GM12872 (cell line): ENCODE measurements at regions not wholly inside any gene's neighbourhood (a gene's known extent, or its start where the extent isn't known, plus 50 kb on each side); places are given as distances from the start of the nearest gene placed in this dataset.

Experiments
- TF ChIP-seq, protein P1 (sequence below): IDR thresholded peaks from 3 replicates; pipeline ENCODE4 v1.5.1; 2011; ENCODE audit warnings: low read depth, mild to moderate bottlenecking, low read length, moderate library complexity; ENCODE audit not compliant: insufficient read depth

- TF ChIP-seq, protein P1, sequence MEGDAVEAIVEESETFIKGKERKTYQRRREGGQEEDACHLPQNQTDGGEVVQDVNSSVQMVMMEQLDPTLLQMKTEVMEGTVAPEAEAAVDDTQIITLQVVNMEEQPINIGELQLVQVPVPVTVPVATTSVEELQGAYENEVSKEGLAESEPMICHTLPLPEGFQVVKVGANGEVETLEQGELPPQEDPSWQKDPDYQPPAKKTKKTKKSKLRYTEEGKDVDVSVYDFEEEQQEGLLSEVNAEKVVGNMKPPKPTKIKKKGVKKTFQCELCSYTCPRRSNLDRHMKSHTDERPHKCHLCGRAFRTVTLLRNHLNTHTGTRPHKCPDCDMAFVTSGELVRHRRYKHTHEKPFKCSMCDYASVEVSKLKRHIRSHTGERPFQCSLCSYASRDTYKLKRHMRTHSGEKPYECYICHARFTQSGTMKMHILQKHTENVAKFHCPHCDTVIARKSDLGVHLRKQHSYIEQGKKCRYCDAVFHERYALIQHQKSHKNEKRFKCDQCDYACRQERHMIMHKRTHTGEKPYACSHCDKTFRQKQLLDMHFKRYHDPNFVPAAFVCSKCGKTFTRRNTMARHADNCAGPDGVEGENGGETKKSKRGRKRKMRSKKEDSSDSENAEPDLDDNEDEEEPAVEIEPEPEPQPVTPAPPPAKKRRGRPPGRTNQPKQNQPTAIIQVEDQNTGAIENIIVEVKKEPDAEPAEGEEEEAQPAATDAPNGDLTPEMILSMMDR: no peak
These were observed 89.1 kb upstream of the ALCAM start for GRCh38 chr3:105277656-105278055.

DNA sequence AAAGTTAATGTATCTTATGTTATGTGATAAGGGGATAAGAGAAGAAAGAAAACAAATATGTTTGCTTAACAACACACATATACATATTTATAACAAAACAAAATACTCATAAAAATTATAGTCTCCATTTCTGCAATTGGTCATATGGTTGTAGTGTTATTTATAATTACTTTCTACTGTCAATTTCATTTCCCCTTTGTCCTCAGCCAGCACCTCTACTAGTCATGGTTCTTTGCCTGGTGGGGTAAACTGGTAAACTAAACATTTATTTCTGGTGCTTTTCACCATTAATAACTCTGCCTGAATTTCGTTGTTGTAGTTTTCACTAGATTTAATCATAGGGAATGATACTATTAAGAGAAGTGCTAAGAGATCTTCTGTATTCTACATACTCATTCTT is 88.0 kb upstream of the ALCAM start:
- TF ChIP-seq, protein P1: no peak

DNA sequence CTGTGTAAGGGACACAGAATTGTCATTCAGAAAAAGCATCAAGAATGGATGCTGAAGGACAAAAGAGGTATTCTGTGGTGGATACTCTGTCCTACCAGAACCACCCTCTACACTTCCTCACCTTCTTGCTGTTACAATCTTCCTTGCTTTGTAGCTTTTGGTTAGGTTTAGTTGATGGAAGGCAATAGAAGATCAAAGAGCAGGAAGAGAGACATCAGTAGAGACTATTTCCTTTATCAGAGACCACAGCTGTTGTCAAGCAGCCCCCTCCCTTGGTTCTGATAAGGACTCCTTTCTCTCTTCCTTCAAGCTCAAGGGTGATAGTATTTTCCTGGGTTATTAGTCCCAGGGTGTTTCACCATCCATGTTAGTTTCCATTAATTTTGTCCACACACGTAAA is 84.7 kb upstream of the ALCAM start:
- TF ChIP-seq, protein P1: no peak

DNA sequence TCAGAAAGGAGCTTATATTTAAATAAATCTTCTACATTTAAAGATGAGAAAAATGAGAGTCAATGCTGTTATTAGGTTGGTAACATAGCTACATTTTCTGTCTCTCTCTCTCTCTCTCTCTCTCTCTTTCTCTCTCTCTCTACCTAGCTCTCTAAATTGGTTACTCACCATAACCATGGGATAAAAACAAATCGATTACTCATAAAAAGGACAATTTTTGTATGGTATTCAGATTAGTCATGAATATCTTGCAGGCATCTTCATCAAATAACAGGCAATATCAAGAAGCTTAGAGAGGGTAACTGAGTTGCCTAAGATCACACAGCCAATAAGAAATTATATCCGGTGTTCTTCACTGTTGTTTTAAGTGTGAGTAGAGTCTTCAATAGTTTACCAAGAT is 81.8 kb upstream of the ALCAM start:
- TF ChIP-seq, protein P1: no peak

DNA sequence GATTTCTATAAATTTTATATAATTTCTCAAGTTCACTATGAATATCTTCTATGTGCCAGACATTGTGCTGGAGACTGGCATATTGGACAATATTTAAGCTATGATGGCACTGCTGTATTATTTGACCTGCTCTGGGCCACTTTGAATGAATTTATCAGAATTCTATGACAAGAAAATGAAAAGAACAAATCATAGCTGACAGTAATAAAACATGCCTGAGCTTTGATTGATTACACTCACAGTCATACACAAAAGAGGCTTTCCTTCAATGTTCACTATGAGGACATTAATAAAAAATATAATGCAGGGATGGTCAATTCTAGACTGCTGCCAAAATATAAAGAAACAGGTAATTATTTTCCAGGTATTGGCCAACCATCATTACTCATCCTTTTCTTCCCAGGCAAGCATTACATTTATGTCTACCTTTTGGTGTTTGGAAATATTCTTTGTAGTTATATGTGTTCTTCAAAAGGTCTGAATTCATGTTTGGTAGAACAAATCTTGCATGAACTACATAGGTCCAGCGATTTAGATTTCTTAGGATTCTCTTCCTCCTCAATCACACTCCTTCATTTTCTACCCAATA is 81.0 kb upstream of the ALCAM start:
- TF ChIP-seq, protein P1: no peak

- TF ChIP-seq, protein P1: no peak
These were observed 73.3 kb upstream of the ALCAM start for GRCh38 chr3:105293441-105293840.

GRCh38 chr3:105304487-105304886 is 62.2 kb upstream of the ALCAM start:
- TF ChIP-seq, protein P1: no peak
